CD1c-positive myeloid dendritic cell (primary cell): ENCODE measurements at regions not wholly inside any gene's neighbourhood (a gene's known extent, or its start where the extent isn't known, plus 50 kb on each side); places are given as distances from the start of the nearest gene placed in this dataset.
A peak's percentile ranks its signal among the peaks of the same experiment; 100 is the strongest.
"Not testable (repeated sequence)": the region's sequence is repeated elsewhere in the genome, so short reads cannot be mapped to it uniquely, and the experiment has no call there.

ENCODE experiments used
- DNase-seq: peaks from one replicate; pipeline ENCODE4 v3.0.0-alpha.2; 2016; ENCODE audit errors: extremely low spot score

- DNase-seq, result peak; percentile 6
Measured at GRCh38 chr12:131627151-131628022, 83.5 kb upstream of the SFSWAP start.

GRCh38 chr12:131628023-131628740 is 82.7 kb upstream of the SFSWAP start:
- peak; percentile 0 for DNase-seq

- DNase-seq, result no peak
Measured at GRCh38 chr12:131628766-131629448, 82.0 kb upstream of the SFSWAP start.

- DNase-seq, result no peak
Measured at GRCh38 chr12:131631230-131631629, 79.7 kb upstream of the SFSWAP start.

GRCh38 chr12:131631889-131632651 is 78.8 kb upstream of the SFSWAP start:
- not testable (repeated sequence) for DNase-seq

- DNase-seq, result not testable (repeated sequence)
Measured at GRCh38 chr12:131632652-131633023, 78.3 kb upstream of the SFSWAP start.

GRCh38 chr12:131633610-131634009 is 77.3 kb upstream of the SFSWAP start:
- not testable (repeated sequence) for DNase-seq

- no peak for DNase-seq
Measured at GRCh38 chr12:131634037-131634436, 76.9 kb upstream of the SFSWAP start.

- DNase-seq, result not testable (repeated sequence)
Measured at GRCh38 chr12:131635012-131635411, 75.9 kb upstream of the SFSWAP start.

- no peak for DNase-seq
Measured at GRCh38 chr12:131635491-131636122, 75.3 kb upstream of the SFSWAP start.

- DNase-seq, result no peak
Measured at GRCh38 chr12:131636266-131636665, 74.6 kb upstream of the SFSWAP start.

- DNase-seq, result no peak
Measured at GRCh38 chr12:131636940-131637750, 73.7 kb upstream of the SFSWAP start.

GRCh38 chr12:131637986-131638385 is 72.9 kb upstream of the SFSWAP start:
- no peak for DNase-seq

- no peak for DNase-seq
Measured at GRCh38 chr12:131639270-131639940, 71.5 kb upstream of the SFSWAP start.

GRCh38 chr12:131640525-131640924 is 70.4 kb upstream of the SFSWAP start:
- DNase-seq, result no peak

- no peak for DNase-seq
Measured at GRCh38 chr12:131641315-131641714, 69.6 kb upstream of the SFSWAP start.

GRCh38 chr12:131642101-131642540 is 68.8 kb upstream of the SFSWAP start:
- no peak for DNase-seq

GRCh38 chr12:131642771-131643170 is 68.1 kb upstream of the SFSWAP start:
- no peak for DNase-seq

- DNase-seq, result no peak
Measured at GRCh38 chr12:131643631-131644452, 67.0 kb upstream of the SFSWAP start.
